ENCODE measurements at regions not wholly inside any gene's neighbourhood (a gene's known extent, or its start where the extent isn't known, plus 50 kb on each side); places are given as distances from the start of the nearest gene placed in this dataset.

DNA sequence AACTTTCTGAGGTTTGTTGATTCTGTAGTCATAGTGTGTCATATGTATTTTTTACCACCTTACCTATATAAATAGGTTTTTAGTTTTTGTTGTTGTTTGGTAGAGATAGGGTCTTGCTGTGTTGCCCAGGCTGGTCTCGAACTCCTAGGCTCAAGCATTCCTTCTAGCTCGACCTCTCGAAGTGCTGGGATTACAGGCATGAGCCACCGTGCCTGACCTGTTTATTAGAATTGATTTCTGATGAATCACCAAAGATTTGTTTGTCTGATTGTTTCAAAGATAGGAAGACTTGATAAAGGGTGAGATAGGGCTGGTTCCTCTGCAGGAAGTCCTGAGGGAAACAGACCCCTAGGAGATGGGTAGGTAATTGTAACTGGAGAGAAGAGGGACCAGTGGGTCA, 481.6 kb downstream of the PCNX1 start:
- no TSS peak for BruUV-seq (replicated peaks)
- no peaks in the 10 kb centered on the region for H3K9me3 ChIP-seq (ENCODE audit: low read length)
- H3K4me1 ChIP-seq (ENCODE audit: insufficient read depth, low read length, poor library complexity, severe bottlenecking) = peaks cover 5% of the 10 kb centered on the region
- intact Hi-C loops (cut with micrococcal nuclease; ENCODE audit: unreplicated experiment) = no loop called here
- no peaks in the 10 kb centered on the region for H3K9me2 ChIP-seq (ENCODE audit: insufficient read depth, low read length)
- no peaks in the 10 kb centered on the region for H3K36me3 ChIP-seq (ENCODE audit: insufficient read depth, low read length)
- no peaks in the 10 kb centered on the region for H4K20me1 ChIP-seq (ENCODE audit: insufficient read depth, low read length)
- no peak overlapping the region for H3K4me3 ChIP-seq (ENCODE audit: low read depth, low read length, poor library complexity, severe bottlenecking)
- H3K27ac ChIP-seq (ENCODE audit: low read depth, low read length, poor library complexity, severe bottlenecking) = no peak overlapping the region
- no peak overlapping the region for H2AFZ ChIP-seq (ENCODE audit: low read length)
- TF ChIP-seq, protein P1, sequence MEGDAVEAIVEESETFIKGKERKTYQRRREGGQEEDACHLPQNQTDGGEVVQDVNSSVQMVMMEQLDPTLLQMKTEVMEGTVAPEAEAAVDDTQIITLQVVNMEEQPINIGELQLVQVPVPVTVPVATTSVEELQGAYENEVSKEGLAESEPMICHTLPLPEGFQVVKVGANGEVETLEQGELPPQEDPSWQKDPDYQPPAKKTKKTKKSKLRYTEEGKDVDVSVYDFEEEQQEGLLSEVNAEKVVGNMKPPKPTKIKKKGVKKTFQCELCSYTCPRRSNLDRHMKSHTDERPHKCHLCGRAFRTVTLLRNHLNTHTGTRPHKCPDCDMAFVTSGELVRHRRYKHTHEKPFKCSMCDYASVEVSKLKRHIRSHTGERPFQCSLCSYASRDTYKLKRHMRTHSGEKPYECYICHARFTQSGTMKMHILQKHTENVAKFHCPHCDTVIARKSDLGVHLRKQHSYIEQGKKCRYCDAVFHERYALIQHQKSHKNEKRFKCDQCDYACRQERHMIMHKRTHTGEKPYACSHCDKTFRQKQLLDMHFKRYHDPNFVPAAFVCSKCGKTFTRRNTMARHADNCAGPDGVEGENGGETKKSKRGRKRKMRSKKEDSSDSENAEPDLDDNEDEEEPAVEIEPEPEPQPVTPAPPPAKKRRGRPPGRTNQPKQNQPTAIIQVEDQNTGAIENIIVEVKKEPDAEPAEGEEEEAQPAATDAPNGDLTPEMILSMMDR (conservative IDR thresholded peaks at IDR 0.05; ENCODE audit: low read length) = no peak
- no peak for TF ChIP-seq EZH2phosphoT487 (IDR thresholded peaks at IDR 0.05; ENCODE audit: borderline replicate concordance, low read depth, low read length)
- H3K79me2 ChIP-seq (ENCODE audit: insufficient read depth, low read depth, low read length) = no peaks in the 10 kb centered on the region; the same call in 1 of the 2 replicates
- DNase-seq (ENCODE audit: low spot score) = no peak
- ChIA-PET CTCF (ENCODE audit: unreplicated experiment) (no interaction called here), POLR2A (interaction anchor here (0.6 kb wide), 1 partner anchor 58 kb away, joined by 5 read pairs; no protein-coding TSS in a partner anchor)
- no peak overlapping the region for H3K4me2 ChIP-seq (ENCODE audit: low read length)

DNA sequence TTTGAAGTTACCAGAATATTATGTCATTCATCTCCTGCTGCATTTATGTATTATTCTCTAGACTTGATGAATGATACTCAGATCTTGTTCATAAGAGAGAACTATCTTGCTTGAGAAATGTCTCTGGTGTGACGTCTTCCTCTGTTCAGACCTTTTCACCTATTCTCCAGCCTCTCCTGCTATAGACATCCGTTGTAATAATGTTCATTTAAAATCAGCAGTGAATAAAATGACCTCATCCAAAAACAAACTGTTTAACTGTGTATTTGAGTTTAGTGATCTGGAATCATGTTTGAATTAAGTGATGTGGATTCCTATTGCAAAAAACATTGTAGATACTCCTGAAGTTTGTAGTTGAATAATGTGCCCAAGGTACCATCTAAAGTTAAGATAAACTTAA, 487.1 kb downstream of the PCNX1 start:
- ChIA-PET CTCF (ENCODE audit: unreplicated experiment) (no interaction called here), POLR2A (interaction anchor here (0.7 kb wide), 2 partner anchors 63 to 326 kb away, joined by 3 read pairs; no protein-coding TSS in a partner anchor)
- peaks cover 5% of the 10 kb centered on the region; the same call in 1 of the 2 replicates for H4K20me1 ChIP-seq (ENCODE audit: insufficient read depth, low read length)
- no peak overlapping the region for H3K4me2 ChIP-seq (ENCODE audit: low read length)
- H3K79me2 ChIP-seq (ENCODE audit: insufficient read depth, low read depth, low read length) = peaks cover 15% of the 10 kb centered on the region; the same call in 1 of the 2 replicates
- H3K27ac ChIP-seq (ENCODE audit: low read depth, low read length, poor library complexity, severe bottlenecking) = no peak overlapping the region
- H3K36me3 ChIP-seq (ENCODE audit: insufficient read depth, low read length) = no peaks in the 10 kb centered on the region
- DNase-seq (ENCODE audit: low spot score) = no peak
- no peaks in the 10 kb centered on the region for H3K9me3 ChIP-seq (ENCODE audit: low read length)
- no peak overlapping the region for H3K4me3 ChIP-seq (ENCODE audit: low read depth, low read length, poor library complexity, severe bottlenecking)
- intact Hi-C loops (cut with micrococcal nuclease; ENCODE audit: unreplicated experiment) = loop anchor here (10.0 kb wide), 1 partner anchor 280 kb away; no protein-coding TSS in a partner anchor
- TF ChIP-seq EZH2phosphoT487 (IDR thresholded peaks at IDR 0.05; ENCODE audit: borderline replicate concordance, low read depth, low read length) = no peak
- TF ChIP-seq, protein P1 (conservative IDR thresholded peaks at IDR 0.05; ENCODE audit: low read length) = no peak
- H3K9me2 ChIP-seq (ENCODE audit: insufficient read depth, low read length) = no peaks in the 10 kb centered on the region
- H3K4me1 ChIP-seq (ENCODE audit: insufficient read depth, low read length, poor library complexity, severe bottlenecking) = peaks cover 17% of the 10 kb centered on the region
- no peak overlapping the region for H2AFZ ChIP-seq (ENCODE audit: low read length)
- no TSS peak for BruUV-seq (replicated peaks)

DNA sequence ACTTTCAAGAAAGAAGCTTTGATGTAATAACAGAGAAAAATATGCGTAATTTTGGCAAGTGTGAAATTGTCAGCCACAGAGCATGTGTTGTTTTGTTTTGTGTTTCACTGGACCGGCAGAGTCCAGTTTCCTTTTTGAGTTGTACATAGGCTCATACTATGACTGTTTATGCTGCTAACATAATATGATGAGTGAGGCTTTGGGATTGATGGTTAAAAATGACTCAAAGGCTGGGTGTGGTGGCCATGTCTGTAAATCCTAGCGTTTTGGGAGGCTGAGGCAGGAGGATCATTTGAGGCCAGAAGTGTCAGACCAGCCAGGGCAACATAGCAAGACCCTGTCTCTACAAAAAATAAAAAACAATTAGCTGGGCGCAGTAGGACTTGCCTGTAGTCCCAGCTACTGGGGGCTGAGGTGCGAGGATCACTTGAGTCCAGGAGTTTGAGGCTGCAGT, 487.9 kb downstream of the PCNX1 start:
- H3K4me1 ChIP-seq (ENCODE audit: insufficient read depth, low read length, poor library complexity, severe bottlenecking) = peaks cover 18% of the 10 kb centered on the region
- H4K20me1 ChIP-seq (ENCODE audit: insufficient read depth, low read length) = peaks cover 5% of the 10 kb centered on the region; the same call in 1 of the 2 replicates
- H3K36me3 ChIP-seq (ENCODE audit: insufficient read depth, low read length) = no peaks in the 10 kb centered on the region
- no TSS peak for BruUV-seq (replicated peaks)
- POLR2A ChIA-PET = interaction anchor here (0.7 kb wide), 1 partner anchor 54 kb away, joined by 3 read pairs; no protein-coding TSS in a partner anchor
- no peak overlapping the region for H3K27ac ChIP-seq (ENCODE audit: low read depth, low read length, poor library complexity, severe bottlenecking)
- H3K4me3 ChIP-seq (ENCODE audit: low read depth, low read length, poor library complexity, severe bottlenecking) = no peak overlapping the region
- DNase-seq (ENCODE audit: low spot score) = no peak
- H3K79me2 ChIP-seq (ENCODE audit: insufficient read depth, low read depth, low read length) = peaks cover 22% of the 10 kb centered on the region; the same call in 1 of the 2 replicates
- no peaks in the 10 kb centered on the region for H3K9me2 ChIP-seq (ENCODE audit: insufficient read depth, low read length)
- intact Hi-C loops (cut with micrococcal nuclease; ENCODE audit: unreplicated experiment) = loop anchor here (10.0 kb wide), 1 partner anchor 280 kb away; no protein-coding TSS in a partner anchor
- CTCF ChIA-PET (ENCODE audit: unreplicated experiment) = no interaction called here
- TF ChIP-seq, protein P1 (conservative IDR thresholded peaks at IDR 0.05; ENCODE audit: low read length) = no peak
- H2AFZ ChIP-seq (ENCODE audit: low read length) = no peak overlapping the region
- no peak overlapping the region for H3K4me2 ChIP-seq (ENCODE audit: low read length)
- H3K9me3 ChIP-seq (ENCODE audit: low read length) = no peaks in the 10 kb centered on the region
